Nephron (organoid): ENCODE measurements at regions not wholly inside any gene's neighbourhood (a gene's known extent, or its start where the extent isn't known, plus 50 kb on each side); places are given as distances from the start of the nearest gene placed in this dataset.

Experiments used
- H3K27ac Mint-ChIP-seq, 3 experiments: 2 replicates each; pipeline ENCODE4 v1.8.0; 2020; ENCODE audit warnings: mixed read lengths in 3 of 3, mild to moderate bottlenecking in 2 of 3, moderate library complexity in 1 of 3
- H3K27me3 Mint-ChIP-seq: 2 replicates; pipeline ENCODE4 v1.8.0; 2021; ENCODE audit warnings: low read depth, mild to moderate bottlenecking, moderate library complexity, mixed read lengths
- H3K36me3 Mint-ChIP-seq: 2 replicates; pipeline ENCODE4 v1.8.0; 2020; ENCODE audit warnings: low read depth, mixed read lengths
- H3K4me1 Mint-ChIP-seq: 2 replicates; pipeline ENCODE4 v1.8.0; 2020; ENCODE audit warnings: mixed read lengths
- H3K4me3 Mint-ChIP-seq, 3 experiments: 2 replicates each; pipeline ENCODE4 v1.8.0; 2020; ENCODE audit warnings: mild to moderate bottlenecking in 3 of 3, mixed read lengths in 3 of 3, moderate library complexity in 2 of 3
- H3K9me3 Mint-ChIP-seq: 2 replicates; pipeline ENCODE4 v1.8.0; 2020; ENCODE audit warnings: mixed read lengths
- CTCF ChIP-seq, 3 experiments: fragments of 200-600 bp; sonication (generic); IDR thresholded peaks; one replicate each; pipeline ENCODE4 v1.5.0; 2021; ENCODE audit warnings: antibody characterized with exemption in 3 of 3; ENCODE audit not compliant: unreplicated experiment in 3 of 3

GRCh38 chr13:54004026-54004699, 975.5 kb downstream of the OLFM4 start:
- Mint-ChIP-seq H3K9me3 (no peaks in the 10 kb centered on the region), H3K27ac (no peak overlapping the region), H3K36me3 (no peaks in the 10 kb centered on the region), H3K4me3 (no peak overlapping the region), H3K27me3 (no peaks in the 10 kb centered on the region), H3K4me1 (no peaks in the 10 kb centered on the region)
- no peak for TF ChIP-seq CTCF (IDR thresholded peaks at IDR 0.05; ENCODE audit: unreplicated experiment in 3 of 3)

GRCh38 chr13:54016542-54016941, 987.9 kb downstream of the OLFM4 start:
- H3K27ac Mint-ChIP-seq = no peak overlapping the region
- no peaks in the 10 kb centered on the region for H3K9me3 Mint-ChIP-seq
- H3K4me1 Mint-ChIP-seq = no peaks in the 10 kb centered on the region
- no peak for TF ChIP-seq CTCF (IDR thresholded peaks at IDR 0.05; ENCODE audit: unreplicated experiment in 3 of 3)
- H3K36me3 Mint-ChIP-seq = no peaks in the 10 kb centered on the region
- H3K27me3 Mint-ChIP-seq = no peaks in the 10 kb centered on the region
- no peak overlapping the region for H3K4me3 Mint-ChIP-seq

GRCh38 chr13:54018485-54018884, 989.9 kb downstream of the OLFM4 start:
- no peak for TF ChIP-seq CTCF (IDR thresholded peaks at IDR 0.05; ENCODE audit: unreplicated experiment in 3 of 3)
- no peaks in the 10 kb centered on the region for H3K4me1 Mint-ChIP-seq
- no peak overlapping the region for H3K27ac Mint-ChIP-seq
- H3K4me3 Mint-ChIP-seq = no peak overlapping the region
- no peaks in the 10 kb centered on the region for H3K27me3 Mint-ChIP-seq
- H3K36me3 Mint-ChIP-seq = no peaks in the 10 kb centered on the region
- H3K9me3 Mint-ChIP-seq = no peaks in the 10 kb centered on the region

- TF ChIP-seq CTCF (IDR thresholded peaks at IDR 0.05; ENCODE audit: unreplicated experiment in 3 of 3) = no peak
- Mint-ChIP-seq H3K4me1 (no peaks in the 10 kb centered on the region), H3K27ac (no peak overlapping the region), H3K36me3 (no peaks in the 10 kb centered on the region), H3K4me3 (no peak overlapping the region), H3K9me3 (peaks cover 15% of the 10 kb centered on the region), H3K27me3 (no peaks in the 10 kb centered on the region)
Measured at GRCh38 chr13:54029226-54029625, 1000.6 kb downstream of the OLFM4 start.

GRCh38 chr13:54029720-54030119, 1001.1 kb downstream of the OLFM4 start:
- Mint-ChIP-seq H3K9me3 (peaks cover 10% of the 10 kb centered on the region), H3K36me3 (no peaks in the 10 kb centered on the region), H3K27me3 (no peaks in the 10 kb centered on the region), H3K4me1 (no peaks in the 10 kb centered on the region), H3K4me3 (no peak overlapping the region), H3K27ac (no peak overlapping the region)
- no peak for TF ChIP-seq CTCF (IDR thresholded peaks at IDR 0.05; ENCODE audit: unreplicated experiment in 3 of 3)

GRCh38 chr13:54033323-54033861, 1004.8 kb downstream of the OLFM4 start:
- Mint-ChIP-seq H3K9me3 (peaks cover 3% of the 10 kb centered on the region), H3K27me3 (no peaks in the 10 kb centered on the region), H3K4me1 (no peaks in the 10 kb centered on the region), H3K4me3 (no peak overlapping the region), H3K27ac (no peak overlapping the region), H3K36me3 (no peaks in the 10 kb centered on the region)
- no peak for TF ChIP-seq CTCF (IDR thresholded peaks at IDR 0.05; ENCODE audit: unreplicated experiment in 3 of 3)
